ENCODE measurements at regions not wholly inside any gene's neighbourhood (a gene's known extent, or its start where the extent isn't known, plus 50 kb on each side); places are given as distances from the start of the nearest gene placed in this dataset.

DNA sequence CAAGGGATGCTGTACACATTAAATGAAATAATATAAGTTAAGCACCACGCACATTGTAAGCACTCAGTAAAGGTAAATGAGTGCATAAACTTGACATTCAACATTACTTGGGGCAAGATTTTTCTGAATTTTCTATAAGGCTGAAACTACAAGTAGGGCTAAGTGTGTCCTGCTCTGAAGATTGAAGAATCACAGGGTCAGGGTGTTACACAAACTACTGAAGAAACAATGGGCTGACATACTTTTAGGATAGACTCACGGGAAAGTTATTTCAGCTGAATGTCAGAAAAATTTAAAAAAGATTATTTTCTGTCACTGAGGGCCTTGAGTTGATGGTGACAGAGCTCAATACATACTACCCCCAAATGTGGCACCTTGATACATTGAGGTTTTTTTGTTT is 644.2 kb upstream of the PLXNA2 start:
- no peak for TF ChIP-seq EP300 (IDR thresholded peaks at IDR 0.05)
- TF ChIP-seq, protein P1, sequence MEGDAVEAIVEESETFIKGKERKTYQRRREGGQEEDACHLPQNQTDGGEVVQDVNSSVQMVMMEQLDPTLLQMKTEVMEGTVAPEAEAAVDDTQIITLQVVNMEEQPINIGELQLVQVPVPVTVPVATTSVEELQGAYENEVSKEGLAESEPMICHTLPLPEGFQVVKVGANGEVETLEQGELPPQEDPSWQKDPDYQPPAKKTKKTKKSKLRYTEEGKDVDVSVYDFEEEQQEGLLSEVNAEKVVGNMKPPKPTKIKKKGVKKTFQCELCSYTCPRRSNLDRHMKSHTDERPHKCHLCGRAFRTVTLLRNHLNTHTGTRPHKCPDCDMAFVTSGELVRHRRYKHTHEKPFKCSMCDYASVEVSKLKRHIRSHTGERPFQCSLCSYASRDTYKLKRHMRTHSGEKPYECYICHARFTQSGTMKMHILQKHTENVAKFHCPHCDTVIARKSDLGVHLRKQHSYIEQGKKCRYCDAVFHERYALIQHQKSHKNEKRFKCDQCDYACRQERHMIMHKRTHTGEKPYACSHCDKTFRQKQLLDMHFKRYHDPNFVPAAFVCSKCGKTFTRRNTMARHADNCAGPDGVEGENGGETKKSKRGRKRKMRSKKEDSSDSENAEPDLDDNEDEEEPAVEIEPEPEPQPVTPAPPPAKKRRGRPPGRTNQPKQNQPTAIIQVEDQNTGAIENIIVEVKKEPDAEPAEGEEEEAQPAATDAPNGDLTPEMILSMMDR (IDR thresholded peaks at IDR 0.05): no peak
- TF ChIP-seq POLR2A (IDR thresholded peaks at IDR 0.05): no peak
